SK-MEL-5 (cell line): ENCODE measurements at regions not wholly inside any gene's neighbourhood (a gene's known extent, or its start where the extent isn't known, plus 50 kb on each side); places are given as distances from the start of the nearest gene placed in this dataset.
"Not testable (repeated sequence)": the region's sequence is repeated elsewhere in the genome, so short reads cannot be mapped to it uniquely, and the experiment has no call there.

Experiments used
- DNase-seq: peaks from one replicate; pipeline ENCODE4 v3.0.0-alpha.2; 2016; ENCODE audit warnings: low read depth, low spot score
- in situ Hi-C: cut with HindIII; loops from 2 replicates; pipeline ENCODE4 v1.10.0; 2016; ENCODE audit warnings: low sequenced_read_pairs, high pct_unique_total_duplicates, low pct_unique_long_range_greater_than_20kb

GRCh38 chr5:104914536-104915070 lies 1352.0 kb upstream of the NUDT12 start:
- DNase-seq = no peak
- in situ Hi-C loops = no loop called here

DNA sequence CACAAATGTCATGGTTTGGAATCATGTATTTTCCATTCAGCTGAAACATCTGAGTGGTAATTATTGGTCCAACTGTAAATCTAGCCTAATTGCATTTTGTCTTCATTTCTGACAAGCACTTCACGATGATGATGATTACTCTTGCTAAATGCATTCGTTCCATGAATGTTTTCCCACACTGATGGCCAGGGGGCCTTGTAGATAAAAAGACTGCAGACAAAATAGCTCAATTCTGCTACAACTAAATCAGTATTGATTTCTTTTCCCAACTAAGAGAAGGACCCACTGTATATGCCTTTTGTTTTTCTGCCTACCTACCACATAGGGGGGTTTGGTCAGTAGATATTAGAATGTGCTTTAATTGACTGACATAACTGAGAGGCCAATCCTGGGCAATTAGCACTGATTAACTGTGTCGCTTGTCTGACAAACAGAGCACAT lies 1351.3 kb upstream of the NUDT12 start:
- in situ Hi-C loops = no loop called here
- no peak for DNase-seq

DNA sequence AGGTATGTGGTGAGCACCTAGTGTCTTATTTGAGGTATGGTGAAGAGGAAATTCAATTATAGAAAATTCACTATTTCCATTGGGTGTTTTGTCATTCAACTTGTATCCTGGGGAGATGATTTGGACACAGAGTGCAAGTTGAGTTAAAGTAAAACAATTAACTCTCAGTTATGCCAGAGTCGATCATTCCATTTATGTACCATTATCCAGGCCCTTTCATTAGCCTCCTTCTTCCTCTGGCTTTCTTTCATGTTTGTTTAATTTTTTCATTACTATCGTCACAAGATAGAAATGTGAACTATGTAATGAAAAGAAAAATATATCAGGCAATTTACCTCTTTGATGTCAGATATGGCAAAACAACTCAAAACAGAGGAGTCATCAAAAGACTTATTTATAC lies 1347.2 kb upstream of the NUDT12 start:
- peak; percentile 2 for DNase-seq
- in situ Hi-C loops = no loop called here

DNA sequence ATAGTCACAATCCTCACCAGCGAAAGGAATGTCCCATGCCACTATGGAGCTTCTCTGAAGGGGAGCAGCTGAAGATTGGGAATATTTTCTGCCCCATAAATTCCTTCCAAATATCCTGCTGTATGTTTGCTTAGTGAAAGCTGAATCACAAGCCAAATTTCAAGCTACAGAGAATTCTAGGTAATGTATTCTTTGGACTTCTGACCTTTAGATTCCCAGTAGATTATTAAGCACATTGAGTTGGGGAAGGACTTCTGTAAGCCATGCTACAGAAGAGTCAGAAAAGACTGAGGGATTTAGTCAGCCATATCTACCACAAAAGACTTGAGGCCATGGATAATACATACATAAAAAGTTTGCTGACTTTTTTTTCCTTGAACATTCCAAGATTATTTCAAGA lies 1342.0 kb upstream of the NUDT12 start:
- no peak for DNase-seq
- in situ Hi-C loops = no loop called here

DNA sequence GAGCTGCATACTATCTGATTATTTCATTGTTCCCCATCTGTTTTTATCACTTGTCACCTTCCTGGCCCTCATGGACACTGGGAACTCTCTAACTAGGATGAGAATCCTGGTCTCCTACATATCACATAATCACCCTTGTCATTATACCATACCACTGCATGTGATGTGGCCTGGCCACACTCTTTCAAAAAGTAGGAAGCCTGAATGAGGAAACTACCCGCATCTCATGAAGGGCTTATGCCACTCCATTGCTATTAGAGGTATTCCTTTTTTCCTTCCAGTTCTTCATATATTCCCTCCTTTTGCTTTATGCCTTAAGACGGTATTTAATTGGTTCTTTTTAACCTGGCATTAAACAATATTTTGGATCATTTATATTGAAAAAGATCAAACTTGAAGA lies 1341.4 kb upstream of the NUDT12 start:
- in situ Hi-C loops = no loop called here
- no peak for DNase-seq

DNA sequence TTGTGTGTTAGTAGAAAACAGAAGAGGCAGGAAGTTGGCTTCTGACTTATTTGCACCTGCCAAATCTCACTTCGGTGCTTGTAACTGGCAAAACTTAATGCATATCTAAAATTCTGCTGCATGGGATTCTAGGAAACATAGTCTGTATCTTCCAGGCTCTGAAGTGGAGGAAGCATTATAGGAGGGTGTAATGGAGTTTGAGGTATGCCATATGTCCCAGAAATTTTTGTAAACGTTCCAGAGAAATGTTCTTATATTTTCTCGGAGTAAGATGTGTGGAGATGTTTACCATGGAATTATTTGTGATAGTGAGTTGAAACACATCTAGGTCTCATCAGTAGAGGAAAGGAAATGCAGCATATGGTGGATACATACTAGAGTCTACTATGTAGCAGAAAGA lies 1329.0 kb upstream of the NUDT12 start:
- in situ Hi-C loops = no loop called here
- DNase-seq = no peak

DNA sequence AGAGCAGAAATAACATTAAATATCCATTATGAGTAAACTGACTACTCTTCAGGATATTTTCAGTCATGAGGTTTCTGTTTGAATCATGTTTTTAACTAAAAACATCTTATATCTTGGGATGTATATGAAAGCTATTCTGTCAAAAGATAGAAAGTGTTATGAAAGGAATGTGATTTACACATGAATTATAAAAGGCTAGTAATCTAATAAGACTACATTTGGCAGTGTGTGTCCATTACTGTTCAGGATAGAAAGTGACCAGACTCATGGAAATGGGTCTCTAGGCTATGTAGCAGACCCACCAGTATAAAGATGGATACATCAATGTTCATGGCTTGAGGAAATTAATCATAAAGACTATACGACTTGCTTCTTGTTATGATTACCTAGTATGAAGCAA lies 1328.2 kb upstream of the NUDT12 start:
- no peak for DNase-seq
- in situ Hi-C loops = no loop called here

GRCh38 chr5:104859437-104859836 lies 1296.8 kb upstream of the NUDT12 start:
- in situ Hi-C loops = no loop called here
- DNase-seq = no peak

- DNase-seq, in situ Hi-C loops: not testable (repeated sequence)
Measured at GRCh38 chr5:104852099-104852498, 1289.5 kb upstream of the NUDT12 start.

DNA sequence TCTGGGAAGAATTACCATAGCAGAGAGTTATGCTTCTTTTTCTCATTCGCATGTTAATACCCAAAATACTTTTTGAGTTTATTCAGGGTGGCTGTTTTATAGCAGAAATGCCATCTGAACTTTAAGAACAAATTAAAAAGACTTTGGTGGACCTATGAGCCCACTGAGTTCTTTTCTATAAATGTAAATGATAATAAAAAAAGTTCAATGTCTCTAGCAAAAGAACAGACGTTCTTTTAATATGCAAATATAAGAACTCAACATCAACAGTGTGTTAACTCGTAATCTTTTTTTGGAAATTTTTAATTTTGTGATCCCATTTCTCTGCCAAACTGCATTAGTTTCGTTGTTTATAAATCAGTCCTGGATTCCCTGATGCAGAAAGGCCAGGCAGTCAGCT lies 1283.0 kb upstream of the NUDT12 start:
- no peak for DNase-seq
- in situ Hi-C loops = no loop called here

- no peak for DNase-seq
- in situ Hi-C loops = no loop called here
Measured at GRCh38 chr5:104843822-104844221, 1281.2 kb upstream of the NUDT12 start.

DNA sequence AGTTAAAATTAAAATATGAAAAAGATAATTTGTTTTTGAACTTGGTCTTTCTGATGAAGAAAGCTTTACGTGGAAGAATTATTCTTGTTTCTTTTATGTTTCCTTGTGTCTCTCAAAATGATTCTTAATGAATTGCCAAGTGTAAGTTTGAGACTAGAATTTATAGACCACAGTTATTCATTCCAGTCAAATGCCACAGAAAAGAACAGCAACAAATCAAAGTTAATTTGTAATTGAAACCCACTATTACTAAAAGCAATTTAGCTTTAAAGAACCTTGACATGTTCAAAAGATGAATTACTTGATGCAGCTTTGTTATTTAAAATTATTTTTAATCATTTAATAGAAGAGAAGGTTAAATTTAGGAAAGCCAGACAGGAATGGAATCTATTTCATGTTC lies 1277.7 kb upstream of the NUDT12 start:
- DNase-seq = no peak
- in situ Hi-C loops = no loop called here

DNA sequence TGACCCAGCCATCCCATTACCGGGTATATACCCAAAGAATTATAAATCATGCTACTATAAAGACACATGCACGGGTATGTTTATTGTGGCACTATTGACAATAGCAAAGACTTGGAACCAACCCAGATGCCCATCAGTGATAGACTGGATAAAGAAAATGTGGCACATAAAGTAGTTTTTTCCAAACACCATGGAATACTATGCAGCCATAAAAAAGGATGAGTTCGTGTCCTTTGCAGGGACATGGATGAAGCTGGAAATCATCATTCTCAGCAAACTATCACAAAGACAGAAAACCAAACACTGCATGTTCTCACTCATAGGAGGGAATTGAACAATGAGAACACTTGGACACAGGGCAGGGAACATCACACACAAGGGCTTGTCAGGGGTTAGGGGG lies 1268.9 kb upstream of the NUDT12 start:
- DNase-seq, in situ Hi-C loops: not testable (repeated sequence)

DNA sequence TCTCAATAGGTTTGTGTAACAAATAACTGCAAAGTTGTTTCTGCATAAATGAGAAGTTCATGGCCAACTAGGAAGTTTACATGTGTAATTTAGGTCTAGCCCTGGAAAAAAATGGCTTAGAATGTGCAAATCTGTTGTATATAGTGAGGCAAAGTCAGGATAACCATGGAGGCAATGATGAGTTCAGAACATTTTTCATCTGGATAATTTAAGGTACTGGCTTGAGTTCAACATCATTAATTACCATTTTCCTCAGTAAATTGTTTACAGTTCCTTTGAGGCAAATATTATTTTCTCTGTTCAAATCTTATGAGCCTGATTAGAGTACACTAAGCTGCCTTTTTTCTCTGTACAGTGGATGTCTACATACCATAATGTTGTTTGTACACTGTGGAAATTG lies 1259.0 kb upstream of the NUDT12 start:
- DNase-seq = no peak
- in situ Hi-C loops = no loop called here

DNA sequence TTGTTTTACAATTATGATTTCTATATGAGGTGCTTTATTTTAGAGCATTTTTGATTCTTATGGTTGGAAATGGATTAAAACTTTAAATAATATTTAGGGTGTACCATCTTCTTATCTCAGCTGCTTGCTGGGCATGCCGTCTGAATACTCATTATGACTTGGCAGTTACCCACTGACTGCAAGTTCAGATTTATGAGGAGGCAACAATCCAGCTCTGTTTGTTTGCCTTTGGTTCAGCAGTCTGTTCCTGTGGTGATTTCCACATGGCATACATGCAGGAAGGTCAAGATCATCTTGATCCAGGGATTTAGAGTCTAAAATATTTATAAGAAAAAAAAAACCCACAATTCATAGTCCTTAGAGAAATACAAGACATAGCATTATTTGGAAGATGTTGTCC lies 1254.5 kb upstream of the NUDT12 start:
- in situ Hi-C loops = no loop called here
- DNase-seq = no peak

DNA sequence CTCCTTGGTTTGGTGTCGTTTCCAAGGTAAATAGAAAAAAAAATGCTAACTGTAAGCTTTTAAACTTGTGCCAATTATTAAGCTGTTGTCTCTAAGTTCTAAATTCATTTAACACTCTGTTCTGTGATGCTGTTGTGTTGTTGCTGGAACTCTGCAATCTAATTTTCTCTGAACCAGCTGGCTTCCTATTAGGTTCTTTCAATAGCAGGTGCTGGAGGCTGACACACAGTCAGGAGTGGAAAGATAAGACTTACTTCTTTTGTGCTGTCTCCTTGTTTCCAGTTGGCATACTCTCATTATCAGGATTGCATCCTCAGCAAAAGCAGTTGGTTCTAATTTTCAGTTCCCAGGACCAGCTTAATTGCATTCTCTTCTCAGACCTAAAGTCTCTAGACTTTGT lies 1252.6 kb upstream of the NUDT12 start:
- DNase-seq = no peak
- in situ Hi-C loops = no loop called here

GRCh38 chr5:104800440-104801048 lies 1238.0 kb upstream of the NUDT12 start:
- DNase-seq = peak; percentile 74
- in situ Hi-C loops = no loop called here

- no peak for DNase-seq
- in situ Hi-C loops = no loop called here
Measured at GRCh38 chr5:104793755-104794080, 1231.1 kb upstream of the NUDT12 start.

DNA sequence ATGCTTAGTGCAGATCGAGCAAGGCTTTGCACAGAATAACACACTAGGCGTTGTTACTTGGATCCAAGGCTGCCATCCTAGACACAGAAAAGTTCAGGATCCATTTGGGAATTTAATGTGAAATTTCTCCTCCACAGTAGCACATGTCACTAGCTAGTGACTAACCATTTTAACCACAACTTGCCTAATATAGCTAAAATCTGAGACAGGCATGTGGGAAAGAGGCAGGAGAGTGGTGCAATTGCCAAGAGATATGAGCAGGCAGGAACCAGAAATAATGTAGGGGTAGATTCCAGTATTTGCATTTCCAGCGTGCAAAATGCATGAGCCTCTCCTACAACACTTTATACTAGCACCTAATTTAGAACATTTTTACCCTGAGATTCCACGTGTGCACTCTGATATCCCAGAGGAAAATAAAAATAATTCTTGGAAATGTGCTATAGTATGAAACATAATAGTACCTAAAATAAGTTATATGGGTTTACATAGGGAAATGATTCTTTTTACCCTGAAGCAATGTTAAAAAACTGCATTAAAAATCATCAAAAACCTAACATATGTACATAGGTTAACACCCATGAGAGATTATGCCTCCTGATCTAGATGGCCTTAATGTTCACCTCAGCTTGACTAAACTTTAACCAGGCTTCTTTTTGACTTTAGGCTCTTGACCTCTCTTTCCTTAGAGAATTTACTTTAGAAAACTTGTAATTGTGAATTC lies 1230.6 kb upstream of the NUDT12 start:
- in situ Hi-C loops = no loop called here
- no peak for DNase-seq
